Aorta (tissue), 5 donors: ENCODE measurements at regions not wholly inside any gene's neighbourhood (a gene's known extent, or its start where the extent isn't known, plus 50 kb on each side); places are given as distances from the start of the nearest gene placed in this dataset.

ENCODE experiments used
- ATAC-seq: fragments of 200-7000 bp; cut with Tn5 transposase; one replicate; pipeline ENCODE4 v1.9.1; 2022; ENCODE audit warnings: moderate library complexity; ENCODE audit not compliant: low FRiP score
- DNase-seq, 2 donors: peaks; one replicate each; pipeline ENCODE4 v3.0.0-alpha.2; 2020
- H3K27ac ChIP-seq, 2 donors: one replicate each; pipeline ENCODE4 v1.5.1; 2013; ENCODE audit warnings: low read length in 2 of 2, mild to moderate bottlenecking in 2 of 2, moderate library complexity in 2 of 2, control low read depth in 1 of 2, inconsistent platforms in 1 of 2, low read depth in 1 of 2
- H3K27me3 ChIP-seq, 2 donors: one replicate each; pipeline ENCODE4 v1.6.1; 2013; ENCODE audit warnings: control low read depth in 1 of 2, low read length in 1 of 2, mild to moderate bottlenecking in 1 of 2, moderate library complexity in 1 of 2; ENCODE audit not compliant: insufficient read depth in 2 of 2, control insufficient read depth in 1 of 2
- H3K36me3 ChIP-seq, 2 donors: one replicate each; pipeline ENCODE4 v1.6.1; 2013; ENCODE audit warnings: control low read depth in 1 of 2, low read length in 1 of 2, mild to moderate bottlenecking in 1 of 2; ENCODE audit not compliant: insufficient read depth in 2 of 2, control insufficient read depth in 1 of 2
- H3K4me1 ChIP-seq, 2 donors: one replicate each; pipeline ENCODE4 v1.6.1; 2013; ENCODE audit warnings: low read length in 2 of 2, control low read depth in 1 of 2, mild to moderate bottlenecking in 1 of 2, moderate library complexity in 1 of 2; ENCODE audit not compliant: insufficient read depth in 2 of 2, control insufficient read depth in 1 of 2
- H3K4me3 ChIP-seq, 2 donors: one replicate each; pipeline ENCODE4 v1.5.1; 2013; ENCODE audit warnings: low read length in 2 of 2, control low read depth in 1 of 2, mild to moderate bottlenecking in 1 of 2
- H3K9me3 ChIP-seq: one replicate; pipeline ENCODE4 v1.6.1; 2013; ENCODE audit warnings: mild to moderate bottlenecking, low read length; ENCODE audit not compliant: control insufficient read depth
- WGBS, 2 donors: extraction: QIAGEN DNeasy Blood & Tissue Kit; methylation state at CpG; one replicate each; pipeline ENCODE4 v1.1.7; 2013; 5-methylcytosine and 5-hydroxymethylcytosine counted together
- intact Hi-C, 2 donors: fragments of 100-400 bp; cut with DNase I; formaldehyde crosslinking; loops; one replicate each; pipeline versions ENCODE4 v1.14.2 to v1.15.0; 2022
- donor health status: healthy with polysubstance abuse.
- donor health status: Bipolar disorder and iron deficiency.
- donor health status: DM: no; HTN: no; CAD: no.
- donor health status: DM: no; HTN: no; CAD: no.
- donor health status: DM: yes; HTN: yes; CAD: no.

DNA sequence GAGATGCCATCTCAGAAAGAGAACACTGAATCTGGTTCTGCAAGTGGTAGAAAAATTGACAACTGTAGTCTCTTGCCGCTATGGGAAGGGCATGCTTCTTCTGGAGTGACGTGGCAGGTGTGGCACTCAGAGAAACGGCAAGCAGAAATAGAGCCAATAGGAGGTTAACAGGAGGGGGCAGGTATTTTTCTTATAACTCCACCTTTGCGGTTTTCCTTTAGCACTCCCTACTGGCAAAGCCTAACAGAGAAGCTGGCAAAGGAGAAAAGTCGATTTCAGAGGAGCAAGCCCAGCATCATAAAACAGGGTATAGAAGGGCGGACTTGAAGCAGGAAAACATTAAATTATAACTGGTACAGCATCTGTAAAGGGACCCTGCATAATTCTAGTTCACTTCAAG lies 1382.2 kb downstream of the PCDH18 start:
- 86 to 93% methylated on average over 6 of the region's 6 CpGs for WGBS, 2 donors

DNA sequence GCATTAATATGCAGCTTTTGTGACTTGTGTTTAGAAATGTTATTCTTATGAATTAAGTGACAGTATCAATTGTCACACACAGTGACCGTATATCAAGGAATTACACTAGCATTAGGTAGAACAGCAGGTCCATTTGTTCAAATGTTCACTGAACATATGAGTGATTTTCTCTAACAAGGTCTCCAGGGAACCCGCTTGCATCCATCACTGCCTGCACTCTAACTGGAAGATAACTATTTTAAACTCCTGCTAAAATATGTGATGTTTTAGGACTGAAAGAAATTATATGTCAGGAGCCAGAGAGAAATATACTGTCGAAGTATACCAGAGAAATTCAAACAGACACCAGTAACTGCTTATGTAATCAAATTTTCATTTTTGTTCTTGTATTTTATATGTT lies 1395.7 kb downstream of the PCDH18 start:
- no peak for DNase-seq
- no peaks in the 10 kb centered on the region for H3K36me3 ChIP-seq
- H3K4me3 ChIP-seq, result no peak overlapping the region
- intact Hi-C loops, result no loop called here
- H3K4me1 ChIP-seq, result no peaks in the 10 kb centered on the region
- 34 to 36% methylated on average over 3 of the region's 3 CpGs for WGBS, 2 donors
- H3K27me3 ChIP-seq, result no peaks in the 10 kb centered on the region
- H3K9me3 ChIP-seq, result no peaks in the 10 kb centered on the region
- no peak for ATAC-seq
- no peak overlapping the region for H3K27ac ChIP-seq

More for the DNA sequence above, 1382.2 kb downstream of the PCDH18 start:
- no peak for ATAC-seq
- H3K4me3 ChIP-seq, result no peak overlapping the region
- no peak for DNase-seq
- intact Hi-C loops, result no loop called here
- H3K27me3 ChIP-seq, result no peaks in the 10 kb centered on the region
- no peaks in the 10 kb centered on the region for H3K4me1 ChIP-seq
- H3K9me3 ChIP-seq, result peaks cover 4% of the 10 kb centered on the region
- H3K36me3 ChIP-seq, result no peaks in the 10 kb centered on the region
- H3K27ac ChIP-seq, result no peak overlapping the region

DNA sequence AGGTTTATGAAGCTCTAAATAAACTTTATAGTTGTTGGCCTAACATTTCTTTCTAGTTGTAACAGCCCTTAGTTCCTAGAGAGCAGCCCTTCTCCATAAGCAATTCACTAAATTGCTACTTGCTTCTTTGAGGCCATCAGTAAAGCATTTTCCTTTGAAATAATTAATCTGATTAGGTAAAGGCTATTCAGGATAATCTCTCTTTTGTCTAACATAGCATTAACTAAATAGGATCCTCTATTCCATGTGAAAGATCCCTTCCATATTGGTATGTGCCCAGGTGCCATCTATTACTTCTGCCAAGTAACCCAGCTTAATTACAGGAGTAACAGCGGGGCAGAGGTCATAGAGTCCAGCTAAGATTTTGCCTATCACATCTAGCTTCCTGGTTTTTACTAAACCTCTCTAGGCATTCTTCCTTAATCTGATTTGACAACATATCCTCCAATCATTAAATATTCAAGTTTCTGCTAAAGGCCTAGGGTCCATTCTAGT lies 1408.0 kb downstream of the PCDH18 start:
- H3K36me3 ChIP-seq, result no peaks in the 10 kb centered on the region
- intact Hi-C loops, result no loop called here
- H3K27me3 ChIP-seq, result no peaks in the 10 kb centered on the region
- no peak for DNase-seq
- 94 to 97% methylated on average over 1 of the region's 1 CpG for WGBS, 2 donors
- no peak for ATAC-seq
- H3K27ac ChIP-seq, result no peak overlapping the region
- no peaks in the 10 kb centered on the region for H3K4me1 ChIP-seq
- H3K4me3 ChIP-seq, result no peak overlapping the region
- no peaks in the 10 kb centered on the region for H3K9me3 ChIP-seq

DNA sequence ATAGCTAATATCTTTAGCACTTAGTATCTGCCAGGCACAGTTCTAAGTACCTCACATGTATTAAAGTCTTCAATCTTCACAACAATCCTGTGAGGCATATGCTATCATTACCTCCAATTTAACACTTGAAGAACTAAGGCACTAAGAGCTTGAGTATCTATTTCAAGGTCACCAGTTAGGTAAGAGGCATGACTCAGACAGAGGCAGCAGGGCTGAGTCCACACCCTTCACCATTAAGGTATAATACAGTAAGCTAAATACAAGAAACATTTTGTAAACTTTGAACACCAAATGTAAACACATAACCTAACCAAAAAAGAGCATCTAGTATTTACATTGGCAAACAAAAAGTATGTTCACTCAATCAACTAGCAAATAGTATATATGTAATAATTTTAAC lies 1410.9 kb downstream of the PCDH18 start:
- Histone ChIP-seq H3K4me3 (no peak overlapping the region), H3K27me3 (no peaks in the 10 kb centered on the region), H3K27ac (no peak overlapping the region), H3K9me3 (no peaks in the 10 kb centered on the region), H3K36me3 (no peaks in the 10 kb centered on the region), H3K4me1 (no peaks in the 10 kb centered on the region)
- ATAC-seq (no peak), DNase-seq (no peak)
- intact Hi-C loops, result no loop called here

DNA sequence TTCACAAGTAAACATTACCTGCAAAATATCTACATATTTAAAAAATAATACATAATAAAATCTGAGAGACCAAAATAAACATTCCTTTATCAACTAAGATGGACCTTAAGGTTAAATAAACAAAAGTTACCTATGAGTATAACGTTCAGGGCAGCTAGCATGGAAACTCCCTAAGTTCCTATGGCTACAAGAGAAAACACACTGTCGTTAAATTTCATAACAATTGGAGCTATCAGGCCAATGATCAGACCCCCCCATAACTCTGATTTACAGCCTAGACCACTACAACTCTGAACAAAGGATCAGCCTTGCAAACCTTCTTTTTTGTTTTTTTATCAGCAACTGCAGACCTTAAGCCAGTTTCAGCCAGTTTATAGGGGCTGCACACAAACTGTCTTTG lies 1418.4 kb downstream of the PCDH18 start:
- Histone ChIP-seq H3K9me3 (no peaks in the 10 kb centered on the region), H3K36me3 (no peaks in the 10 kb centered on the region), H3K4me3 (no peak overlapping the region), H3K27me3 (no peaks in the 10 kb centered on the region), H3K27ac (no peak overlapping the region), H3K4me1 (no peaks in the 10 kb centered on the region)
- DNase-seq (no peak), ATAC-seq (no peak)
- intact Hi-C loops, result no loop called here
- 65 to 67% methylated on average over 2 of the region's 2 CpGs for WGBS, 2 donors

DNA sequence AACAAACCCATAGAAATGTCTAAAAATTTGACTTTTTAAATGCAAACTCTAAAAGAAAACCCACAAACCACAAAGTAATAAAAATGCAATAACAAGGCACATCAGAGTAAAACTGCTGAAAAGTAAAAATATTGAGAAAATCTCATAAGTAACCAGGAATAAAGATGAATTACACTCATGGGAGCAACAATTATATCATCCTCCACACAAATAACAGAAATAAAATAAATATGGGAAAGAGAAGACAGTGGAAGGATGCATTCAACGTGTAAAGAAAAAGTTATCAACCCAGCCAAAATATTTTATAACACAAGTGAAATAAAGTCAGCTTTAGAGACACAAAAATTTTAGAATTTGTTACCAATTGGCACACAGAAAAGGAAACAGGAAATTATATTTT lies 1420.2 kb downstream of the PCDH18 start:
- no peaks in the 10 kb centered on the region for H3K27me3 ChIP-seq
- no peak overlapping the region for H3K4me3 ChIP-seq
- no peak overlapping the region for H3K27ac ChIP-seq
- no peak for DNase-seq
- 16 to 32% methylated on average over 1 of the region's 1 CpG for WGBS, 2 donors
- no peaks in the 10 kb centered on the region for H3K4me1 ChIP-seq
- intact Hi-C loops, result no loop called here
- H3K9me3 ChIP-seq, result no peaks in the 10 kb centered on the region
- ATAC-seq, result no peak
- no peaks in the 10 kb centered on the region for H3K36me3 ChIP-seq

- no peaks in the 10 kb centered on the region for H3K4me1 ChIP-seq
- no peaks in the 10 kb centered on the region for H3K36me3 ChIP-seq
- H3K4me3 ChIP-seq, result no peak overlapping the region
- no peak overlapping the region for H3K27ac ChIP-seq
- DNase-seq, result no peak
- ATAC-seq, result no peak
- intact Hi-C loops, result no loop called here
- no peaks in the 10 kb centered on the region for H3K9me3 ChIP-seq
- H3K27me3 ChIP-seq, result no peaks in the 10 kb centered on the region
- WGBS, 2 donors, result 25 to 36% methylated on average over 1 of the region's 1 CpG
These were observed 1425.5 kb downstream of the PCDH18 start for GRCh38 chr4:136106753-136107152.

DNA sequence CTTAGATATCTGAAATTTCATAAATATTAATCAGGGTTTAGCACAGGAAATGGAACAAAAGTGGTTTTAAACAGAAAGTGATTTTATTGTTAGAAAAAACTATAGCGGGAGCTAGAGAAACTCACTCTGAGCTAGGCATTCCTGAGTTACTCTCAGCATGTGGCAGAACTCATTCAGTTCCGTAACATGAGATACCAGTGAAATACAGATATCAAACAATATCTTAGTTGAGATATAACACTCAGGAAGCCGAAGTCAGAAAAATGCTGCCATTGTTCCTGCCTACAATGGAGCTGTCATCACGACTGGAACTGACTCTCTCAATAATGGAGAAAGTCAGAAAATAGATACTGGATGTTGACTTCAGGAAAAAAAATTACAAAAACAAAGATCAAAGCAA lies 1428.7 kb downstream of the PCDH18 start:
- Histone ChIP-seq H3K9me3 (no peaks in the 10 kb centered on the region), H3K36me3 (no peaks in the 10 kb centered on the region), H3K27me3 (no peaks in the 10 kb centered on the region), H3K27ac (no peak overlapping the region), H3K4me3 (no peak overlapping the region), H3K4me1 (no peaks in the 10 kb centered on the region)
- 71 to 75% methylated on average over 4 of the region's 4 CpGs for WGBS, 2 donors
- intact Hi-C loops, result no loop called here
- no peak for ATAC-seq
- DNase-seq, result no peak

DNA sequence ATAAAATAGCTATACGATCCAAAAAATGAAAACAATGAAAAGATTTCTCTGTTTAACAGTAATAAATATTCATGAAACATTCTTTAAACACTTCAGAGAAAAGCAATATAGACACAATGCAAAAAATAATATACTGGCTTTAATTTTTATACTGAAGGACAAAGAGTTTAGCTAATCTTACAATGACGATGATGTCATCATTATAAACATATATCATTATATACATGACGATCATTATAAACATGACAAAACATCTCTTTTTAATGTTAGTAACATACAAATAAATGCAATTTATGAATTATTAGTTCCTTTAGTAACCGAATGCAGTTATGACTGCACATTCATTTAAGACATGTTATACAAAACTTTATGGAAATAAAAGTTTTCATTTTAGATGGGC lies 1434.6 kb downstream of the PCDH18 start:
- H3K27me3 ChIP-seq, result no peaks in the 10 kb centered on the region
- H3K9me3 ChIP-seq, result no peaks in the 10 kb centered on the region
- ATAC-seq (no peak), DNase-seq (no peak)
- WGBS, 2 donors, result 64 to 68% methylated on average over 4 of the region's 4 CpGs
- H3K4me1 ChIP-seq, result no peaks in the 10 kb centered on the region
- no peak overlapping the region for H3K4me3 ChIP-seq
- intact Hi-C loops, result no loop called here
- no peak overlapping the region for H3K27ac ChIP-seq
- no peaks in the 10 kb centered on the region for H3K36me3 ChIP-seq
